ENCODE measurements at regions not wholly inside any gene's neighbourhood (a gene's known extent, or its start where the extent isn't known, plus 50 kb on each side); places are given as distances from the start of the nearest gene placed in this dataset.

- no peak overlapping the region for H3K27ac ChIP-seq
Measured at GRCh38 chr12:74849801-74850200, 312.2 kb downstream of the ATXN7L3B start.

GRCh38 chr12:74871817-74872216, 334.2 kb downstream of the ATXN7L3B start:
- H3K27me3 ChIP-seq = no peaks in the 10 kb centered on the region
- no peak overlapping the region for H3K4me3 ChIP-seq
- TF ChIP-seq EP300 (IDR thresholded peaks at IDR 0.05) (no peak), POLR2A (IDR thresholded peaks at IDR 0.05) (no peak), CTCF (IDR thresholded peaks at IDR 0.05) (no peak), POLR2AphosphoS5 (IDR thresholded peaks at IDR 0.05) (no peak)
- no peak overlapping the region for H3K27ac ChIP-seq
- no peaks in the 10 kb centered on the region for H3K4me1 ChIP-seq
- no peaks in the 10 kb centered on the region for H3K36me3 ChIP-seq
- no peak for DNase-seq (ENCODE audit: low spot score in 2 of 2)
- no peaks in the 10 kb centered on the region for H3K9me3 ChIP-seq

More at GRCh38 chr12:74849801-74850200, 312.2 kb downstream of the ATXN7L3B start:
- no peaks in the 10 kb centered on the region for H3K36me3 ChIP-seq
- no peaks in the 10 kb centered on the region for H3K4me1 ChIP-seq
- no peak overlapping the region for H3K4me3 ChIP-seq
- no peak for TF ChIP-seq EP300 (IDR thresholded peaks at IDR 0.05)
- no peak for TF ChIP-seq POLR2AphosphoS5 (IDR thresholded peaks at IDR 0.05)
- no peak for DNase-seq (ENCODE audit: low spot score in 2 of 2)
- WGBS = 41% methylated on average over 1 of the region's 1 CpG
- H3K9me3 ChIP-seq = no peaks in the 10 kb centered on the region
- H3K27me3 ChIP-seq = no peaks in the 10 kb centered on the region

- Histone ChIP-seq H3K36me3 (no peaks in the 10 kb centered on the region), H3K4me1 (no peaks in the 10 kb centered on the region), H3K4me3 (no peak overlapping the region), H3K27ac (no peak overlapping the region), H3K9me3 (peaks cover 3% of the 10 kb centered on the region), H3K27me3 (no peaks in the 10 kb centered on the region)
- TF ChIP-seq CTCF (IDR thresholded peaks at IDR 0.05) (no peak), EP300 (IDR thresholded peaks at IDR 0.05) (no peak), POLR2A (IDR thresholded peaks at IDR 0.05) (no peak), POLR2AphosphoS5 (IDR thresholded peaks at IDR 0.05) (no peak)
- 98% methylated on average over 2 of the region's 2 CpGs for WGBS
- no peak for DNase-seq (ENCODE audit: low spot score in 2 of 2)
Measured at GRCh38 chr12:74885775-74886174, 323.9 kb downstream of the KCNC2 start.

GRCh38 chr12:74889073-74889472, 320.6 kb downstream of the KCNC2 start:
- Histone ChIP-seq H3K27ac (no peak overlapping the region), H3K9me3 (no peaks in the 10 kb centered on the region), H3K4me1 (no peaks in the 10 kb centered on the region), H3K36me3 (no peaks in the 10 kb centered on the region), H3K4me3 (no peak overlapping the region), H3K27me3 (no peaks in the 10 kb centered on the region)
- 66% methylated on average over 2 of the region's 2 CpGs for WGBS
- TF ChIP-seq POLR2A (IDR thresholded peaks at IDR 0.05) (no peak), CTCF (IDR thresholded peaks at IDR 0.05) (no peak), EP300 (IDR thresholded peaks at IDR 0.05) (no peak), POLR2AphosphoS5 (IDR thresholded peaks at IDR 0.05) (no peak)
- no peak for DNase-seq (ENCODE audit: low spot score in 2 of 2)

GRCh38 chr12:74889563-74890236, 319.9 kb downstream of the KCNC2 start:
- Histone ChIP-seq H3K27me3 (no peaks in the 10 kb centered on the region), H3K36me3 (no peaks in the 10 kb centered on the region), H3K9me3 (no peaks in the 10 kb centered on the region), H3K4me1 (no peaks in the 10 kb centered on the region), H3K27ac (no peak overlapping the region), H3K4me3 (no peak overlapping the region)
- 38% methylated on average over 3 of the region's 3 CpGs for WGBS
- no peak for DNase-seq (ENCODE audit: low spot score in 2 of 2)
- TF ChIP-seq CTCF (IDR thresholded peaks at IDR 0.05) = no peak
- no peak for TF ChIP-seq EP300 (IDR thresholded peaks at IDR 0.05)
- TF ChIP-seq POLR2A (IDR thresholded peaks at IDR 0.05) = no peak
- no peak for TF ChIP-seq POLR2AphosphoS5 (IDR thresholded peaks at IDR 0.05)

GRCh38 chr12:74890237-74890599, 319.4 kb downstream of the KCNC2 start:
- 8% methylated on average over 4 of the region's 4 CpGs for WGBS
- DNase-seq (ENCODE audit: low spot score in 2 of 2) = no peak
- Histone ChIP-seq H3K36me3 (no peaks in the 10 kb centered on the region), H3K27ac (no peak overlapping the region), H3K27me3 (no peaks in the 10 kb centered on the region), H3K9me3 (no peaks in the 10 kb centered on the region), H3K4me1 (no peaks in the 10 kb centered on the region), H3K4me3 (no peak overlapping the region)
- TF ChIP-seq POLR2AphosphoS5 (IDR thresholded peaks at IDR 0.05) (no peak), EP300 (IDR thresholded peaks at IDR 0.05) (no peak), CTCF (IDR thresholded peaks at IDR 0.05) (no peak), POLR2A (IDR thresholded peaks at IDR 0.05) (no peak)
